CD14-positive monocyte (primary cell): ENCODE measurements at regions not wholly inside any gene's neighbourhood (a gene's known extent, or its start where the extent isn't known, plus 50 kb on each side); places are given as distances from the start of the nearest gene placed in this dataset.

Experiments
- DNase-seq, 3 donors: peaks; one replicate each; pipeline ENCODE4 v3.0.0-alpha.2; 2011 to 2022
- H2AFZ ChIP-seq: 2 replicates; pipeline ENCODE4 v1.6.0; 2012; ENCODE audit warnings: mild to moderate bottlenecking, low read depth, low read length, inconsistent platforms; ENCODE audit not compliant: insufficient read depth, poor library complexity, severe bottlenecking
- H3K27ac ChIP-seq, 2 donors: 1 replicate in 1 of 2; 2 replicates in 1 of 2; pipeline ENCODE4 v1.5.1; 2012 to 2013; ENCODE audit warnings: low read length in 2 of 2, control low read depth in 1 of 2, inconsistent platforms in 1 of 2, low read depth in 1 of 2, mild to moderate bottlenecking in 1 of 2
- H3K27me3 ChIP-seq, 2 donors: one replicate each; pipeline versions ENCODE4 v1.6.0 to v1.6.1; 2011 to 2013; ENCODE audit warnings: low read length in 2 of 2; ENCODE audit not compliant: control insufficient read depth in 2 of 2, insufficient read depth in 2 of 2
- H3K36me3 ChIP-seq, 2 donors: replicated peaks in 1 of 2; 1 replicate in 1 of 2; 2 replicates in 1 of 2; pipeline versions ENCODE4 v1.5.1 to v1.6.1; 2012 to 2013; ENCODE audit warnings: low read length in 2 of 2, control low read depth in 1 of 2, inconsistent platforms in 1 of 2, mild to moderate bottlenecking in 1 of 2; ENCODE audit not compliant: insufficient read depth in 2 of 2, control insufficient read depth in 1 of 2
- H3K4me1 ChIP-seq, 2 donors: 1 replicate in 1 of 2; 2 replicates in 1 of 2; pipeline versions ENCODE4 v1.5.1 to v1.6.1; 2012 to 2013; ENCODE audit warnings: low read length in 2 of 2, control low read depth in 1 of 2, inconsistent platforms in 1 of 2, mild to moderate bottlenecking in 1 of 2, moderate library complexity in 1 of 2; ENCODE audit not compliant: insufficient read depth in 2 of 2, control insufficient read depth in 1 of 2
- H3K4me2 ChIP-seq: replicated peaks from 2 replicates; pipeline ENCODE3; 2012; ENCODE audit warnings: low read length, moderate library complexity, mild to moderate bottlenecking; ENCODE audit not compliant: poor library complexity, severe bottlenecking; ENCODE audit errors: extremely low read depth
- H3K4me3 ChIP-seq, 3 experiments: fragments of 200-600 bp in 1 of 3; sonication (generic) in 1 of 3; replicated peaks in 1 of 3; 1 replicate in 2 of 3; 2 replicates in 1 of 3; pipeline ENCODE4 v1.5.1; 2011 to 2013; ENCODE audit warnings: low read length in 3 of 3, mild to moderate bottlenecking in 3 of 3, control low read depth in 2 of 3, low read depth in 2 of 3, inconsistent platforms in 1 of 3, moderate library complexity in 1 of 3
- H3K79me2 ChIP-seq: 2 replicates; pipeline ENCODE4 v1.6.0; 2012; ENCODE audit warnings: mild to moderate bottlenecking, control low read depth, inconsistent platforms, low read length, moderate library complexity; ENCODE audit not compliant: insufficient read depth
- H3K9ac ChIP-seq: 2 replicates; pipeline ENCODE4 v1.6.0; 2017; ENCODE audit warnings: low read length, mild to moderate bottlenecking; ENCODE audit not compliant: insufficient read depth, poor library complexity, severe bottlenecking
- H3K9me3 ChIP-seq, 2 donors: replicated peaks in 1 of 2; 1 replicate in 1 of 2; 2 replicates in 1 of 2; pipeline versions ENCODE4 v1.5.1 to v1.6.1; 2012 to 2013; ENCODE audit warnings: low read length in 2 of 2, control low read depth in 1 of 2; ENCODE audit not compliant: control insufficient read depth in 1 of 2, insufficient read depth in 1 of 2
- H4K20me1 ChIP-seq: 2 replicates; pipeline ENCODE4 v1.6.0; 2012; ENCODE audit warnings: mild to moderate bottlenecking, low read length, control low read depth, moderate library complexity; ENCODE audit not compliant: insufficient read depth
- H3K27ac Mint-ChIP-seq, 7 donors: one replicate each; pipeline ENCODE4 v1.8.0; 2020; ENCODE audit warnings: mild to moderate bottlenecking in 7 of 7, mixed read lengths in 7 of 7, moderate library complexity in 6 of 7, inconsistent platforms in 2 of 7
- H3K27me3 Mint-ChIP-seq, 3 donors: one replicate each; pipeline ENCODE4 v1.8.0; 2021 to 2022; ENCODE audit warnings: low read depth in 3 of 3, mild to moderate bottlenecking in 3 of 3, mixed read lengths in 3 of 3, moderate library complexity in 3 of 3, inconsistent platforms in 1 of 3
- H3K36me3 Mint-ChIP-seq, 2 donors: one replicate each; pipeline ENCODE4 v1.8.0; 2020; ENCODE audit warnings: mixed read lengths in 2 of 2, inconsistent platforms in 1 of 2, mild to moderate bottlenecking in 1 of 2
- H3K4me1 Mint-ChIP-seq: one replicate; pipeline ENCODE4 v1.8.0; 2020; ENCODE audit warnings: mild to moderate bottlenecking, mixed read lengths
- H3K4me3 Mint-ChIP-seq, 2 donors: one replicate each; pipeline ENCODE4 v1.8.0; 2020; ENCODE audit warnings: mild to moderate bottlenecking in 2 of 2, mixed read lengths in 2 of 2, moderate library complexity in 1 of 2
- H3K9me3 Mint-ChIP-seq, 7 donors: one replicate each; pipeline ENCODE4 v1.8.0; 2020 to 2022; ENCODE audit warnings: mixed read lengths in 7 of 7, mild to moderate bottlenecking in 6 of 7, moderate library complexity in 6 of 7, inconsistent platforms in 2 of 7
- WGBS: methylation state at CpG from one replicate; pipeline ENCODE4 v1.1.5; 2013; ENCODE audit warnings: missing lambda C conversion rate; ENCODE audit not compliant: insufficient coverage; 5-methylcytosine and 5-hydroxymethylcytosine counted together
- intact Hi-C, 2 donors: fragments of 100-400 bp; cut with micrococcal nuclease; formaldehyde crosslinking; loops; one replicate each; pipeline versions ENCODE4 v1.15.0 to v1.15.1; 2023
- TF ChIP-seq, protein P1 (sequence below): fragments of 200-600 bp; IDR thresholded peaks from one replicate; pipeline ENCODE4 v1.8.0; 2022; ENCODE audit warnings: antibody characterized with exemption, mild to moderate bottlenecking

DNA sequence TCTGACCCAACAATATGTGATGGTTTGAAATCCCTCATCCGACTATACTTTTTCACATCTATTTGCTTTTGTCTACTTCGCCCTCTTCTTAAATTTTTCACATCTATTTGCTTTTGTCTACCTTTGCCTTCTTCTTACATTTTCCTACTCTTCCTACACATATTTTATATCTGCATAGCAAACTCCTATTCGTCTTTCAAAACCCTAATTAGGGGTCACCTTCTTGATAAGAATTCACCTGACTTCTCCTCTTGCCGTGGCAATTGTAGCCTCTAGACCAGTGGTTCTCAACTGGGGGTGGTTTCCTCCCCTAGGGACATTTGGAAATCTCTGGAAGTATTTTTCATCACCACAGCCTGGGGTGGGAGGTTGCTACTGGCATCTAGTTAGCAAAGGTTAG lies 607.4 kb downstream of the NTRK3 start:
- Histone ChIP-seq H3K4me3 (no peak overlapping the region), H3K27ac (no peak overlapping the region), H3K79me2 (no peaks in the 10 kb centered on the region), H3K4me2 (no peak overlapping the region), H3K27me3 (no peaks in the 10 kb centered on the region), H4K20me1 (no peaks in the 10 kb centered on the region), H3K9ac (no peak overlapping the region), H3K4me1 (no peaks in the 10 kb centered on the region), H2AFZ (no peak overlapping the region), H3K36me3 (no peaks in the 10 kb centered on the region), H3K9me3 (peaks cover 0 to 3% of the 10 kb centered on the region in 2 donors)
- TF ChIP-seq, protein P1, sequence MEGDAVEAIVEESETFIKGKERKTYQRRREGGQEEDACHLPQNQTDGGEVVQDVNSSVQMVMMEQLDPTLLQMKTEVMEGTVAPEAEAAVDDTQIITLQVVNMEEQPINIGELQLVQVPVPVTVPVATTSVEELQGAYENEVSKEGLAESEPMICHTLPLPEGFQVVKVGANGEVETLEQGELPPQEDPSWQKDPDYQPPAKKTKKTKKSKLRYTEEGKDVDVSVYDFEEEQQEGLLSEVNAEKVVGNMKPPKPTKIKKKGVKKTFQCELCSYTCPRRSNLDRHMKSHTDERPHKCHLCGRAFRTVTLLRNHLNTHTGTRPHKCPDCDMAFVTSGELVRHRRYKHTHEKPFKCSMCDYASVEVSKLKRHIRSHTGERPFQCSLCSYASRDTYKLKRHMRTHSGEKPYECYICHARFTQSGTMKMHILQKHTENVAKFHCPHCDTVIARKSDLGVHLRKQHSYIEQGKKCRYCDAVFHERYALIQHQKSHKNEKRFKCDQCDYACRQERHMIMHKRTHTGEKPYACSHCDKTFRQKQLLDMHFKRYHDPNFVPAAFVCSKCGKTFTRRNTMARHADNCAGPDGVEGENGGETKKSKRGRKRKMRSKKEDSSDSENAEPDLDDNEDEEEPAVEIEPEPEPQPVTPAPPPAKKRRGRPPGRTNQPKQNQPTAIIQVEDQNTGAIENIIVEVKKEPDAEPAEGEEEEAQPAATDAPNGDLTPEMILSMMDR: no peak
- no peak overlapping the region for H3K27ac Mint-ChIP-seq
- intact Hi-C loops: no loop called here
- H3K36me3 Mint-ChIP-seq: no peaks in the 10 kb centered on the region
- no peak for DNase-seq
- no peak overlapping the region for H3K4me3 Mint-ChIP-seq
- peaks cover 0 to 18% (median 2%) of the 10 kb centered on the region in 7 donors for H3K9me3 Mint-ChIP-seq
- H3K27me3 Mint-ChIP-seq: peaks cover 0 to 4% (median 0%) of the 10 kb centered on the region in 3 donors
- WGBS: 100% methylated on average over 2 of the region's 4 CpGs
- no peaks in the 10 kb centered on the region for H3K4me1 Mint-ChIP-seq

DNA sequence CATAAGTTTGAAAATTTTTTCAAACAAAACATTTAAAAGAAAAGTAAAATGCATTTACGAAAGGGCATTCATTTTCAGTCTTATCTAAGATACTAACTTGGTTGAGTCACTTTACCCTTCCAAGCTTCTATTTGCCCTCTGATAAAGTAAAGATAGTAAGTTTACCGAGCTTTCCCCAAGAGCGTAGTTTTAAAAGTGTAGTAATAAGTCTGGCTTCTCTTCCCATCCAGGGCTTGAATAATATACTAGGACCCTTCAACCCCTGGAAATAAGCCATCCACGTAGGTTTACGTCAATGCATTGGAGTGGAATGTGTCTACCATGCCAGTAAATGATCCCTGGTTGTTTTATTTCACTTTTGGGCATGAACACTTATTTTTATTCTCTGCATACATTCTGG lies 608.3 kb downstream of the NTRK3 start:
- Histone ChIP-seq H3K9me3 (no peaks in the 10 kb centered on the region), H3K4me2 (no peak overlapping the region), H3K27me3 (no peaks in the 10 kb centered on the region), H3K4me1 (no peaks in the 10 kb centered on the region), H3K79me2 (no peaks in the 10 kb centered on the region), H4K20me1 (no peaks in the 10 kb centered on the region), H2AFZ (no peak overlapping the region), H3K27ac (no peak overlapping the region), H3K4me3 (no peak overlapping the region), H3K36me3 (no peaks in the 10 kb centered on the region), H3K9ac (no peak overlapping the region)
- H3K9me3 Mint-ChIP-seq: peaks cover 0 to 18% (median 2%) of the 10 kb centered on the region in 7 donors
- intact Hi-C loops: no loop called here
- TF ChIP-seq, protein P1: no peak
- H3K4me1 Mint-ChIP-seq: no peaks in the 10 kb centered on the region
- H3K36me3 Mint-ChIP-seq: no peaks in the 10 kb centered on the region
- no peak overlapping the region for H3K4me3 Mint-ChIP-seq
- DNase-seq: no peak
- H3K27ac Mint-ChIP-seq: no peak overlapping the region
- H3K27me3 Mint-ChIP-seq: peaks cover 0 to 4% (median 0%) of the 10 kb centered on the region in 3 donors
- no CpG with 5 or more reads among the region's 5 CpGs for WGBS
